GM19372 (cell line): ENCODE measurements at regions not wholly inside any gene's neighbourhood (a gene's known extent, or its start where the extent isn't known, plus 50 kb on each side); places are given as distances from the start of the nearest gene placed in this dataset.
"Not testable (repeated sequence)": the region's sequence is repeated elsewhere in the genome, so short reads cannot be mapped to it uniquely, and the experiment has no call there.

Experiments
- ATAC-seq: cut with Tn5 transposase; IDR thresholded peaks from one replicate; pipeline ENCODE4 v1.9.1; 2021; ENCODE audit warnings: mild to moderate bottlenecking, low read depth, moderate library complexity; ENCODE audit not compliant: unreplicated experiment

DNA sequence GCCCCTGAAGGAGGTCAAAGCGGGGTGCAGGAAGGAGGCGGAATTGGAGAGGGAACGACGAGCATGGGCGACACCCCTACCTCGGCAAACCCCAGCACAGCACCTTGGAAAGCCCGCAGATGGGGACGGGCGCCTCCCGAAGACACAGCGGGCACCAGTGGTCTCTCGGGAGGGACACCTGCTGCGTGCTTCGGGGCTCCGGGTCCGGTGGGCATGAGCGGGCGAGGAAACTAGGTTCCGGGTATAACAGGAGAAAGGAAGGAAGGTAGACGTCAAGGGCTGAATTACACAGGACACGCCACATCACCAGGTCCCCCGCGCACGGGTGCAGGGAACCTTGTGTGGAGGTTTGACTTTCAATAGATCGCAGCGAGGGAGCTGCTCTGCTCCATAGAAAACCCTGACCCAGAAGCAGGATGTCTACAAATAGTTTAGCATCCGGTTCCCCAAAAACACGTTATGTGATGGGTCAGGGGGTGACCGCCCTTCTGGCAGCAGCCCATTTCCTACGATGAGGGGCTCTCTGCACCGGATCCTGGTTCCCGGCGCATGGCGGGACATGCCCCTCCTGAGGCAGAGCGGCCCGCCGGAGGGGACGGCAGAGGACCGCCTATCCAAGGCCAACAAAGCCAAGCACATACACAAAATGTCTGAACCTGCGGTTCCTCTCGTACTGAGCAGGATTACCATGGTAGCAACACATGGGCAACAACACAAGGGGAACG lies 196.9 kb downstream of the ALG10 start:
- ATAC-seq = peak; percentile 8

DNA sequence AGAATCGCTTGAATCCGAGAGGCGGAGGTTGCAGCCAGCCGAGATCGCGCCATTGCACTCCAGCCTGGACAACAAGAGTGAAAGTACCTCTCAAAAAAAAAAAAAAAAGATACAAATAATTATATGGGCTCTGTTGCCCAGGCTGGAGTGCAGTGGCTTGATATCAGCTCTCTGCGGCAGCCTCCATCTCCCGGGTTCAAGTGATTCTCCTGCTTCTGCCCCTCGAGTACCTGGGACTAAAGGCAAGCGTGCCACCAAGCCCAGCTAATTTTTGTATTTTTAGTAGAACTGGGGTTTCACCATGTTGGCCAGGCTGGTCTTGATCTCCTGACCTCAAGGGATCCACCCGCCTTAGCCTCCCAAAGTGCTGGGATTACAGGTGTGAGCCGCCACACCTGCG lies 197.8 kb downstream of the ALG10 start:
- ATAC-seq = not testable (repeated sequence)

DNA sequence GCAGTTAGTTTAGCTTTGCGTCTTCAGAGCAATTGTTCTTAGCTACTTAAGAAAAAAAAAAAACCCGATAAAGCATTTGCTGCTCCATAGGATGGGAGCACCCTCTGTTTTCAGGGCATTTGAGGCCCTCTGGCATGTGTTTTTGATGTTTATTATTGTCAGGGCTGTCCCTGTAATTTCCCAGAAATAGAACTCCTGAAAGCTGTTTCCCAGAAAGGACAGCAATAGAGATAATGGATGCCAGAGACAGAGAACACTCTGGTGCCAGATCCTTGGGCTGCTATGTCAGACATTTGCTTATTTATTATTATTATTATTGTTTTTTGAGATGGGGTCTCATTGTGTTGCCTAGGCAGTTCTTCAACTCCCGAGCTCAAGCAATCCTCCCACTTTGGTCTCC lies 201.3 kb downstream of the ALG10 start:
- ATAC-seq = no peak

- ATAC-seq = not testable (repeated sequence)
Measured at GRCh38 chr12:34226044-34226443, 203.7 kb downstream of the ALG10 start.

GRCh38 chr12:34228046-34228445 lies 205.8 kb downstream of the ALG10 start:
- ATAC-seq = not testable (repeated sequence)

GRCh38 chr12:34229033-34229432 lies 206.7 kb downstream of the ALG10 start:
- ATAC-seq = not testable (repeated sequence)

DNA sequence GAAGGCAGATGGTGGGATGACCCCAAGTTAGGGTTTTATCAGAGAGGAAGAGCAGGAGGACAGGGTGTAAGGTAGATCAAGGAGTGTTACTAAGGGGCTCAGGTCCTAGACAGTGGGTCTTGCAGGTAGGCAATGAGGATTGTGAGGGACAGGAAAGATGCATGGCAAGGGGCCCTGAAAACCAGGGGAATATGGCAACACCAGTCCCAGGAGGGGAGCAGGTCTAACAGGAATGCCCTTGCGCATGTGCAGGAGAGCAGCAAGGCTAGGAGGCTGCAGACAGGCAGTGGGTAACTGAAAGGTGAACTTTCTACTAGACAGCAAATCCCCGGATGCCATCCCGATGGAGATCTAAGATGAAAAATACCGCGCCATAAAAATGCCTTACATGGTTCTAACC lies 211.3 kb downstream of the ALG10 start:
- ATAC-seq = no peak

DNA sequence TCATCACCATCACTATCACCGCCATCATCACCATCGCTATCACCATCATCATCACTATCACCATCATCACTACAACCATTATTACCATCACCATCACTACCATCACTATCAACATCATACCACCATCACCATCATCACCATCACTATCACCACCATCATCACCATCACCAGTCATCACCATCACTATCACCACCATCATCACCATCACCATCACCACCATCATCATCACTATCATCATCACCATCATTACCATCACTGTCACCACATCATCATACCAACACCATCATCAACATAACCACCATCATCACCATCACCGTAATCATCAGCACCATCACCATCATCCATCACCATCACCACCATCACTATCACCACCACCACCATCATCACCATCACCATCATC lies 213.8 kb downstream of the ALG10 start:
- no peak for ATAC-seq

- no peak for ATAC-seq
Measured at GRCh38 chr12:34244608-34245007, 222.3 kb downstream of the ALG10 start.

DNA sequence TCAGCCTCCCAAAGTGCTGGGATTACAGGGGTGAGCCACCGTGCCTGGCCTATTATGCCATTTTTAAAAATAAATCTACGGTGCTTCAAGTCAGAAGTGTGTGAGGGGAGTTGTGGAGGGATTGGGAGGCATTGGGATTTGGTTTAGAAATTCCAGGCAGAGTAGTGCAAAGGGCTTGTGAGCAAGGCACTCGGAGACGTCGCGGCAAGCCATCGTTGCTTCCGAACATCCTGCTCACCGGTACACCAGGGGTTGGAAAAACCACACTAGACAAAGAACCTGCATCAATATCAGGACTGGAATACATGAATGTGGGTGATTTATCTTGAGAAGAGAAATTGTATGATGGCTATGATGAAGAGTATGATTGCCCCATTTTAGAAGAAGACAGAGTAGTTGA lies 227.0 kb downstream of the ALG10 start:
- no peak for ATAC-seq

- not testable (repeated sequence) for ATAC-seq
Measured at GRCh38 chr12:34251879-34252278, 229.6 kb downstream of the ALG10 start.

GRCh38 chr12:34253674-34254073 lies 231.4 kb downstream of the ALG10 start:
- no peak for ATAC-seq

- ATAC-seq = no peak
Measured at GRCh38 chr12:34257093-34257492, 234.8 kb downstream of the ALG10 start.

DNA sequence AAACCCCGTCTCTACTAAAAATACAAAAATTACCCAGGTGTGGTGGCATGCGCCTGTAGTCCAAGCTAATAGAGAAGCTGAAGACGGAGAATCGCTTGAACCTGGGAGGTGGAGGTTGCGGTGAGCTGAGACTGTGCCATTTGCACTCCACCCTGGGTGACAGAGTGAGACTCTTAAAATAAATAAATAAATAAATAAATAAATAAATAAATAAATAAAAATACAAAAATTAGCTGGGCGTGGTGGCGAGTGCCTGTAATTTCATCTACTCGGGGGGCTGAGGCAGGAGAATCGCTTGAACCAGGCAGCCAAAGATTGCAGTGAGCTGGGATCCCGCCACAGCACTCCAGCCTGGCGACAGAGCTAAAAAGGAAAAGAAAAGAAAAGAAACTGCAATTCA lies 239.8 kb downstream of the ALG10 start:
- ATAC-seq = not testable (repeated sequence)

GRCh38 chr12:34264110-34264509 lies 241.8 kb downstream of the ALG10 start:
- ATAC-seq = no peak

GRCh38 chr12:34273703-34274102 lies 251.4 kb downstream of the ALG10 start:
- not testable (repeated sequence) for ATAC-seq

DNA sequence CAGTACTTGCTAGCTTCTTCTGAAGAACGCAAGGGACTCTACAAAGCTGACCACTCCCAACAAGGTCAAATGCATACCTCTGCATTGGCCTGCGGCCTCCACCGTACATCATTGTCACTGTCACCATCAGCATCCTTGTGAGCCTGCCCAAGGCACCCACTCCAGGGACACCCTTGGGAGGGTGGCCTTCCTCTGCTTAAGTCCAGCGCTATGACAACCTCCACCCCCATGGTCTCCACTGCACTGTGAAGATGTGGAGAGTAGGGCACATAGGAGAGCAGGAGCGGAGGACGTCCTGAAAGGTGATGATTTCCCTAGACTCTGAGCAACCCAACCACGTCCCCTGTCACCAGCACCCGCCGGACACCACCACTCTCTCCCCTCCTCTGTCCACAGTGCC lies 252.8 kb downstream of the ALG10 start:
- no peak for ATAC-seq

DNA sequence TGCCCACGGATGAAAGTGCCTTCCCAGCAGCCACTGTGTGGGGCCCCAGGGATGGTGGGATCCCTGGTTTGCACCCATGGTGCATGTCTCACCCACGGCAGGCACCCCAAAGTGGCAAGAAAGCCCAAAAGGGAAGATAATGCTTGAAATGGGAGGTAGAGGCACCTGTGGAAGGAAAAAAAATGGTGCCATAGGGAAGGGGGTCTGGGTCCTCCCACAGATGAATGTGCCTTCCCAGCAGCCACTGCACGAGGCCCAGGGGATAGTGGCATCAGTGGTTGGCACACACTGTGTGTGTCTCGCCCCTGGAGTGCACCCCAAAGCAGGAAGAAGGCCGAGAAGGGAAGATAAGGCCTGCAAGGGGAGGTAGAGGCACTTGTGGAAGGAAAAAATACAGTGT lies 264.2 kb downstream of the ALG10 start:
- no peak for ATAC-seq

- no peak for ATAC-seq
Measured at GRCh38 chr12:34286934-34287333, 264.6 kb downstream of the ALG10 start.

DNA sequence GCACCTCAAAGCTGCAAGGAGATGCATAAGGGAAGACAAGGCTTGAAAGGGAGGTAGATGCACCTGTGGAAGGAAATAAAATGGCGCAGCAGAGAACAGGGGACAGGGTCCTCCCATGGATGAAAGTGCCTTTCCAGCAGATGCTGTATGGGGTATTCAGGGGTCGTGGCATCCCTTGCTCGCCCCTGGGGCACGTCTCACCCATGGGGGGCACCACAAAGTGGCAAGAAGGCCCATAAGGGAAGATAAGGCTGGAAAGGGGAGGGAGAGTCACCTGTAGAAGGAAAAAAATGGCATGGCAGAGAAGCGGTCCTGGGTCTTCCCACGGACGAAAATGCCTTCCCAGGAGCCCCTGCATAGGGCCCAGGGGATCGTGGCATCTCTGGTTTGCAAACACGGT lies 265.1 kb downstream of the ALG10 start:
- no peak for ATAC-seq

DNA sequence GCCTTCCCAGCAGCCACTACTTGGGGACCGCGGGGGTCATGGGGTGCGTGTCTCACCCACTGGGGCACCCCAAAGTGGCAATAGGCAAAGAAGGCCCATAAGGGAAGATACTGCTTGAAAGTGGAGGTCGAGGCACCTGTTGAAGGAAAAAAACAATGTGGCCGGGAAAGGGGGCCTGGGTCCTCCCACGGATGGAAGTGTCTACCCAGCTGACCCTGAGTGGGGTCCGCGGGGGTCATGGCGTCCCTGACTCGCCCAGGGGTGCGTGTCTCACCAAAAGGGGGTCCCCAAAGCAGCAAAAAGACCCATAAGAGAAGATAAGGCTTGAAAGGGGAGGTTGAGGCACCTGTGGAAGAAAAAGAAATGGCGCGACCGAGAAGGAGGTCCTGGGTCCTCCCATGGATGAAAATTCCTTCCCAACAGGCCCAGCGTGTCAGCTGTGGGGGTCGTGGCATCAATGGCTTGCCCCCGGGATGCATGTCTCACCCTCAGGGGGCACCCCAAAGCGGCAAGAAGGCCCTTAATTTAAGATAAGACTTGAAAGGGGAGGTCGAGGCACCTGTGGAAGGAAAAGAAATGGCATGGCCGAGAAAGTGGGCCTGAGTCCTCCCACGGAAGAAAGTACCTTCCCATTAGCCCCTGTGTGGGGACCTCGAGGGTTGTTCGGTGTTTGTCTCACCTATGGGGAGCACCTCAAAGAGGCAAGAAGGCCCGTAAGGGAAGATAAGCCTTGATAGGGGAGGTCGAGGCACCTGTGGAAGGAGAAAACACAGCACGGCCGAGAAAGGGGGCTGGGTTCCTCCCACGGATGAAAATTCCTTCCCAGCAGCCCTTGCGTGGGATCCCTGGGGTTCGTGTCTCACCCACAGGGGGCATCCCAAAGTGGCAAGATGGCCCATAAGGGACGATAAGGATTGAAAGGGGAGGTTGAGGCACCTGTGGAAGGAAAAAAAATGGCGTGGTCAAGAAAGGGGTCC lies 266.0 kb downstream of the ALG10 start:
- no peak for ATAC-seq

- ATAC-seq = no peak
Measured at GRCh38 chr12:34288963-34289345, 266.7 kb downstream of the ALG10 start.
